H1 (cell line): ENCODE measurements at regions not wholly inside any gene's neighbourhood (a gene's known extent, or its start where the extent isn't known, plus 50 kb on each side); places are given as distances from the start of the nearest gene placed in this dataset.

Experiments
- CTCF ChIA-PET: fragments of 300-600 bp; sonication (Branson Sonifier 250); formaldehyde crosslinking; loops from one replicate; lab custom pipeline; 2021; ENCODE audit not compliant: partially characterized antibody; lab: Charles Lee
- POLR2A ChIA-PET: fragments of 300-600 bp; sonication (Branson Sonifier 250); formaldehyde crosslinking; loops from one replicate; lab custom pipeline; 2021; ENCODE audit warnings: inconsistent platforms; ENCODE audit not compliant: partially characterized antibody; lab: Charles Lee
- DNase-seq, 2 experiments: peaks; one replicate each; pipeline versions ENCODE4 v3.0.0 to v3.0.0-alpha.2; 2010 to 2022; ENCODE audit warnings: low spot score in 2 of 2, low read depth in 1 of 2, mixed read lengths in 1 of 2
- FAIRE-seq: peaks from 2 replicates; lab custom pipeline; 2011; peaks lifted over from hg19 to GRCh38; lab: Jason Lieb, UNC
- H2AFZ ChIP-seq: 2 replicates; pipeline ENCODE4 v1.8.1; 2012; ENCODE audit warnings: low read length, inconsistent platforms
- H2AK5ac ChIP-seq: 2 replicates; pipeline ENCODE4 v1.6.1; 2013; ENCODE audit warnings: low read depth, low read length
- H2BK120ac ChIP-seq: replicated peaks from 2 replicates; pipeline ENCODE3; 2013; ENCODE audit warnings: low read depth, low read length, inconsistent platforms
- H2BK12ac ChIP-seq: 2 replicates; pipeline ENCODE4 v1.6.1; 2013; ENCODE audit warnings: low read depth, low read length
- H2BK15ac ChIP-seq: 2 replicates; pipeline ENCODE4 v1.6.1; 2013; ENCODE audit warnings: low read length
- H2BK20ac ChIP-seq: 2 replicates; pipeline ENCODE4 v1.6.1; 2013; ENCODE audit warnings: low read length
- H2BK5ac ChIP-seq: 2 replicates; pipeline ENCODE4 v1.6.1; 2013; ENCODE audit warnings: low read depth, low read length
- H3K14ac ChIP-seq: 2 replicates; pipeline ENCODE4 v1.6.1; 2013; ENCODE audit warnings: inconsistent platforms; ENCODE audit not compliant: insufficient read length
- H3K18ac ChIP-seq: 2 replicates; pipeline ENCODE4 v1.6.1; 2013; ENCODE audit warnings: low read length; ENCODE audit errors: extremely low read depth
- H3K23ac ChIP-seq: 2 replicates; pipeline ENCODE4 v1.6.1; 2013; ENCODE audit warnings: inconsistent platforms; ENCODE audit not compliant: insufficient read length
- H3K23me2 ChIP-seq: 2 replicates; pipeline ENCODE4 v1.6.1; 2013; ENCODE audit warnings: low read depth, low read length
- H3K27ac ChIP-seq: 2 replicates; pipeline ENCODE4 v1.6.1; 2011; ENCODE audit warnings: low read depth, low read length, inconsistent platforms
- H3K27me3 ChIP-seq, 4 experiments: replicated peaks in 1 of 4; 1 replicate in 1 of 4; 2 replicates in 3 of 4; pipeline versions ENCODE4 v1.6.1 to v1.8.1; 2011 to 2013; ENCODE audit warnings: low read length in 3 of 4, mild to moderate bottlenecking in 3 of 4, inconsistent platforms in 2 of 4, mixed read lengths in 2 of 4, moderate library complexity in 1 of 4; ENCODE audit not compliant: control insufficient read depth in 3 of 4, insufficient read depth in 3 of 4; ENCODE audit errors: extremely low read depth in 1 of 4
- H3K36me3 ChIP-seq, 4 experiments: 2 replicates each; pipeline versions ENCODE4 v1.6.1 to v1.8.1; 2011 to 2013; ENCODE audit warnings: mild to moderate bottlenecking in 4 of 4, low read length in 3 of 4, moderate library complexity in 2 of 4, control low read depth in 1 of 4, inconsistent platforms in 1 of 4; ENCODE audit not compliant: insufficient read depth in 4 of 4, control insufficient read depth in 2 of 4
- H3K4ac ChIP-seq: replicated peaks from 2 replicates; pipeline ENCODE3; 2013; ENCODE audit warnings: low read length, low read depth, mixed read lengths, inconsistent platforms; ENCODE audit not compliant: insufficient read length
- H3K4me1 ChIP-seq, 4 experiments: replicated peaks in 1 of 4; 1 replicate in 1 of 4; 2 replicates in 3 of 4; pipeline versions ENCODE4 v1.6.1 to v1.8.1; 2011 to 2013; ENCODE audit warnings: low read length in 3 of 4, inconsistent platforms in 2 of 4, mixed read lengths in 1 of 4; ENCODE audit not compliant: insufficient read depth in 4 of 4, control insufficient read depth in 3 of 4
- H3K4me2 ChIP-seq, 2 experiments: 2 replicates each; pipeline versions ENCODE4 v1.6.1 to v1.8.1; 2011 to 2013; ENCODE audit warnings: low read depth in 2 of 2, low read length in 2 of 2, control low read depth in 1 of 2, inconsistent platforms in 1 of 2, mild to moderate bottlenecking in 1 of 2; ENCODE audit not compliant: insufficient read depth in 1 of 2
- H3K4me3 ChIP-seq, 4 experiments: fragments of 200-600, 300-600 bp in 1 of 4; sonication (generic), shearing (Covaris generic), sonication (Bioruptor Twin) in 1 of 4; 2 replicates each; pipeline versions ENCODE4 v1.5.1 to v1.8.1; 2011 to 2016; ENCODE audit warnings: low read length in 4 of 4, low read depth in 3 of 4, control low read depth in 2 of 4, inconsistent platforms in 2 of 4, mild to moderate bottlenecking in 2 of 4, mixed read lengths in 1 of 4, moderate library complexity in 1 of 4; ENCODE audit not compliant: insufficient read depth in 2 of 4; ENCODE audit errors: extremely low read depth in 1 of 4
- H3K56ac ChIP-seq: replicated peaks from 2 replicates; pipeline ENCODE3; 2013; ENCODE audit warnings: low read depth, mild to moderate bottlenecking, mixed read lengths, low read length, inconsistent platforms; ENCODE audit not compliant: insufficient read length
- H3K79me1 ChIP-seq: 2 replicates; pipeline ENCODE4 v1.6.1; 2013; ENCODE audit warnings: low read depth, low read length, control low read depth
- H3K79me2 ChIP-seq, 2 experiments: 2 replicates each; pipeline versions ENCODE4 v1.6.1 to v1.8.1; 2012 to 2013; ENCODE audit warnings: low read length in 2 of 2, mild to moderate bottlenecking in 2 of 2, inconsistent platforms in 1 of 2; ENCODE audit not compliant: insufficient read depth in 2 of 2, control insufficient read depth in 1 of 2
- H3K9ac ChIP-seq, 4 experiments: replicated peaks in 1 of 4; 1 replicate in 1 of 4; 2 replicates in 3 of 4; pipeline versions ENCODE4 v1.6.1 to v1.8.1; 2011 to 2013; ENCODE audit warnings: low read depth in 3 of 4, low read length in 3 of 4, control low read depth in 2 of 4, mild to moderate bottlenecking in 2 of 4, moderate library complexity in 2 of 4, inconsistent platforms in 1 of 4; ENCODE audit errors: extremely low read depth in 1 of 4
- H3K9me3 ChIP-seq, 2 experiments: 2 replicates each; pipeline versions ENCODE4 v1.6.1 to v1.8.1; 2012 to 2013; ENCODE audit warnings: mild to moderate bottlenecking in 2 of 2, moderate library complexity in 2 of 2, control low read depth in 1 of 2, inconsistent platforms in 1 of 2, low read depth in 1 of 2, low read length in 1 of 2, mixed read lengths in 1 of 2; ENCODE audit not compliant: insufficient read depth in 2 of 2
- H4K20me1 ChIP-seq, 2 experiments: replicated peaks in 1 of 2; 2 replicates each; pipeline versions ENCODE3 to v1.8.1; 2011 to 2013; ENCODE audit warnings: inconsistent platforms in 2 of 2, low read length in 2 of 2, mild to moderate bottlenecking in 1 of 2; ENCODE audit not compliant: insufficient read depth in 2 of 2, control insufficient read depth in 1 of 2
- H4K5ac ChIP-seq: 2 replicates; pipeline ENCODE4 v1.6.1; 2013; ENCODE audit warnings: low read length, low read depth, mixed read lengths, inconsistent platforms; ENCODE audit not compliant: insufficient read length
- H4K8ac ChIP-seq: 2 replicates; pipeline ENCODE4 v1.8.0; 2013; ENCODE audit warnings: mild to moderate bottlenecking, moderate library complexity, low read length, inconsistent platforms; ENCODE audit not compliant: insufficient read depth; ENCODE audit errors: extremely low read depth
- H4K91ac ChIP-seq: replicated peaks from 2 replicates; pipeline ENCODE3; 2013; ENCODE audit warnings: low read length, mixed read lengths, inconsistent platforms; ENCODE audit not compliant: insufficient read length
- RBBP5 ChIP-seq: IDR thresholded peaks from 2 replicates; pipeline ENCODE4 v1.7.1; 2012; ENCODE audit warnings: low read depth, mild to moderate bottlenecking, inconsistent platforms, low read length, moderate library complexity, borderline replicate concordance
- WGBS, 2 experiments: shearing (Covaris generic) in 1 of 2; methylation state at CpG; one replicate each; pipeline versions ENCODE4 v1.1.6 to v1.1.7; 2013 to 2015; ENCODE audit warnings: low lambda C conversion rate in 2 of 2, mixed read lengths in 2 of 2, inconsistent platforms in 1 of 2, low coverage in 1 of 2, missing lambda C conversion rate in 1 of 2; ENCODE audit not compliant: insufficient replicate concordance in 2 of 2, insufficient coverage in 1 of 2, insufficient read length in 1 of 2; ENCODE audit errors: extremely low coverage in 1 of 2, missing lambda C conversion rate in 1 of 2; 5-methylcytosine and 5-hydroxymethylcytosine counted together
- TF ChIP-seq, protein P1 (sequence below): IDR thresholded peaks from 2 replicates; pipeline ENCODE4 v1.6.1; 2012; ENCODE audit warnings: inconsistent platforms

DNA sequence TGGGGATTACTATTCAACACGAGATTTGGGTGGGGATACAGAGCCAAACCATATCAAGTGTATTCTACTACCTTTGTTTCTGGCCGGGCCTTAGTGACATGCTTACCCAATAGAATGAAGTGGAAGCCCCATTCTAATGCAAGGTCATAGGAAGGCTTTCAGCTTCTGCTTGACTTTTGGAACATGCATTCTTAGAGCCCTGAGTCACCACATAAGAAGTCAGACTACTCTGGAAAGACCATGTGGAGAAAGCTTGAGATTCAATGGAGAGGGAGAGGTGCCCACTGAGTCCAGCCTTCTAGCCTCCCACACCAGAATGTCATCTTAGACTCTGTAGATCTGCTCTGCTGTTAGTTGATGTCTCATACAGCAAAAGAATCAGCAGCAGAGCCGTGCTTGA, 155.7 kb upstream of the FBN2 start:
- Histone ChIP-seq H3K36me3 (no peaks in the 10 kb centered on the region), H2AK5ac (no peak overlapping the region), H2BK20ac (no peak overlapping the region), H3K18ac (no peak overlapping the region), H3K9ac (no peak overlapping the region), H2BK15ac (no peak overlapping the region), H2BK5ac (no peak overlapping the region), H3K23ac (no peak overlapping the region), H4K20me1 (no peaks in the 10 kb centered on the region), H4K5ac (no peak overlapping the region), H3K14ac (no peak overlapping the region), H3K27ac (no peak overlapping the region), H3K4me3 (no peak overlapping the region), H3K27me3 (no peaks in the 10 kb centered on the region), H3K56ac (no peak overlapping the region), H3K23me2 (peaks cover 2% of the 10 kb centered on the region; the same call in 1 of the 2 replicates), H4K8ac (no peak overlapping the region), H3K79me2 (no peaks in the 10 kb centered on the region), H2AFZ (no peak overlapping the region), H3K9me3 (no peaks in the 10 kb centered on the region), H3K4me2 (no peak overlapping the region), H3K4ac (no peak overlapping the region), H2BK120ac (no peak overlapping the region), H2BK12ac (no peak overlapping the region), H3K79me1 (no peaks in the 10 kb centered on the region), H3K4me1 (peaks cover 0 to 11% (median 3%) of the 10 kb centered on the region in 4 experiments; a peak in 3 of 7 replicates), H4K91ac (no peak overlapping the region)
- FAIRE-seq (no peak), DNase-seq (no peak)
- 88% methylated on average over 3 of the region's 3 CpGs; no CpG with 5 or more reads in 1 of the 2 experiments for WGBS, 2 experiments
- CTCF ChIA-PET = interaction anchor here (1.6 kb wide), 1 partner anchor 9 kb away, joined by 3 read pairs; no protein-coding TSS in a partner anchor
- POLR2A ChIA-PET = no interaction called here
- TF ChIP-seq RBBP5 = no peak
- TF ChIP-seq, protein P1, sequence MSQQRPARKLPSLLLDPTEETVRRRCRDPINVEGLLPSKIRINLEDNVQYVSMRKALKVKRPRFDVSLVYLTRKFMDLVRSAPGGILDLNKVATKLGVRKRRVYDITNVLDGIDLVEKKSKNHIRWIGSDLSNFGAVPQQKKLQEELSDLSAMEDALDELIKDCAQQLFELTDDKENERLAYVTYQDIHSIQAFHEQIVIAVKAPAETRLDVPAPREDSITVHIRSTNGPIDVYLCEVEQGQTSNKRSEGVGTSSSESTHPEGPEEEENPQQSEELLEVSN = no peak
